Bone marrow (tissue), 2 donors: ENCODE measurements at regions not wholly inside any gene's neighbourhood (a gene's known extent, or its start where the extent isn't known, plus 50 kb on each side); places are given as distances from the start of the nearest gene placed in this dataset.

Experiments
- DNase-seq, 2 donors: peaks; one replicate each; lab custom pipeline; 2025; lab: John Stamatoyannopoulos, UW

- DNase-seq: peak in 1 of 2 donors; percentile 54
Measured at GRCh38 chr1:110765640-110766335, 91.0 kb upstream of the KCNA3 start.

GRCh38 chr1:110763149-110763548 lies 88.4 kb upstream of the KCNA3 start:
- no peak for DNase-seq

GRCh38 chr1:110760321-110760720 lies 85.6 kb upstream of the KCNA3 start:
- no peak for DNase-seq

GRCh38 chr1:110756506-110756905 lies 81.8 kb upstream of the KCNA3 start:
- DNase-seq: no peak

- no peak for DNase-seq
Measured at GRCh38 chr1:110752941-110753725, 78.4 kb upstream of the KCNA3 start.

- no peak for DNase-seq
Measured at GRCh38 chr1:110750562-110750961, 75.8 kb upstream of the KCNA3 start.

GRCh38 chr1:110749960-110750359 lies 75.2 kb upstream of the KCNA3 start:
- DNase-seq: no peak

GRCh38 chr1:110746644-110747259 lies 72.0 kb upstream of the KCNA3 start:
- DNase-seq: peak in 1 of 2 donors; percentile 7

GRCh38 chr1:110743397-110743796 lies 68.7 kb upstream of the KCNA3 start:
- DNase-seq: no peak

- DNase-seq: no peak
Measured at GRCh38 chr1:110736900-110737605, 62.3 kb upstream of the KCNA3 start.

- DNase-seq: no peak
Measured at GRCh38 chr1:110734133-110734680, 59.5 kb upstream of the KCNA3 start.

- DNase-seq: no peak
Measured at GRCh38 chr1:110731529-110731928, 56.8 kb upstream of the KCNA3 start.

GRCh38 chr1:110728388-110729001 lies 53.8 kb upstream of the KCNA3 start:
- DNase-seq: no peak

GRCh38 chr1:110727246-110727645 lies 52.5 kb upstream of the KCNA3 start:
- DNase-seq: no peak

- DNase-seq: no peak
Measured at GRCh38 chr1:110726755-110727154, 52.0 kb upstream of the KCNA3 start.
